GM12872 (cell line): ENCODE measurements at regions not wholly inside any gene's neighbourhood (a gene's known extent, or its start where the extent isn't known, plus 50 kb on each side); places are given as distances from the start of the nearest gene placed in this dataset.

Source experiments
- TF ChIP-seq, protein P1 (sequence below): IDR thresholded peaks from 3 replicates; pipeline ENCODE4 v1.5.1; 2011; ENCODE audit warnings: low read depth, mild to moderate bottlenecking, low read length, moderate library complexity; ENCODE audit not compliant: insufficient read depth

DNA sequence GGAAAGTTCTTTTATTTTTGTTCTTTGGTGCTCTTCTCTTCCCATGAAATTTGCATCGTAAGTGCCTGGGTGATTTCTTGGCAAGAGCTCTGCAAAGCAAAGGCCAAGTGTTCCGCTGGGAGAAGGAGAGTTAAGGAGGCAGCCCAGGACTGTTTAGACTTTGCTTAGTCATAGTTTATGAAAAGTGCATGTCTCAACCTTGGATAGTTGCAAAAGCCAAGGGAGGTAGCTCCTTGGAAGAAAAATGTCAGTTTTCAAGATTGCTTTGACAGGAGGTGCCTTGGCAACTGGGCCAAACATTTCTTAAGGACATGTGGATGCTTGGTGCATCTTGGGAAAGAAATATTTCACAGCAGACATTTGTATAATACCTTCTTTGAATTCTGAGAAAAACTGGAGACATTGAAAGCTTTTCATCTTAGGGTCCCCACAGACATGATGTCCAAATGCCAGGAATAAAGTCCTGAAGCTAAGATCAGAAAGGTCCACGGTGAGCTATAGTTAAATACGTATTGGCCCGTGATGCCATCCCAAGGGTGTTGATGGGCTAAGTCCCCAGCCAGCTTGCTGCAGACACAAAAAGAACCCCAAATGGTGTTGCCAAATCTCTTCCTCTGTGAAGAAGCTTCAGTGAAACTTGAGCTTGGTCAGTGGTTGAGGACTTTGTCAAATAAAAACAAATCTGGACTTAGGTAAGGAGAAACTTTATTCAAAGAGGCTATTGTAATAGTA is 96.3 kb upstream of the THUMPD2 start:
- TF ChIP-seq, protein P1, sequence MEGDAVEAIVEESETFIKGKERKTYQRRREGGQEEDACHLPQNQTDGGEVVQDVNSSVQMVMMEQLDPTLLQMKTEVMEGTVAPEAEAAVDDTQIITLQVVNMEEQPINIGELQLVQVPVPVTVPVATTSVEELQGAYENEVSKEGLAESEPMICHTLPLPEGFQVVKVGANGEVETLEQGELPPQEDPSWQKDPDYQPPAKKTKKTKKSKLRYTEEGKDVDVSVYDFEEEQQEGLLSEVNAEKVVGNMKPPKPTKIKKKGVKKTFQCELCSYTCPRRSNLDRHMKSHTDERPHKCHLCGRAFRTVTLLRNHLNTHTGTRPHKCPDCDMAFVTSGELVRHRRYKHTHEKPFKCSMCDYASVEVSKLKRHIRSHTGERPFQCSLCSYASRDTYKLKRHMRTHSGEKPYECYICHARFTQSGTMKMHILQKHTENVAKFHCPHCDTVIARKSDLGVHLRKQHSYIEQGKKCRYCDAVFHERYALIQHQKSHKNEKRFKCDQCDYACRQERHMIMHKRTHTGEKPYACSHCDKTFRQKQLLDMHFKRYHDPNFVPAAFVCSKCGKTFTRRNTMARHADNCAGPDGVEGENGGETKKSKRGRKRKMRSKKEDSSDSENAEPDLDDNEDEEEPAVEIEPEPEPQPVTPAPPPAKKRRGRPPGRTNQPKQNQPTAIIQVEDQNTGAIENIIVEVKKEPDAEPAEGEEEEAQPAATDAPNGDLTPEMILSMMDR: no peak

DNA sequence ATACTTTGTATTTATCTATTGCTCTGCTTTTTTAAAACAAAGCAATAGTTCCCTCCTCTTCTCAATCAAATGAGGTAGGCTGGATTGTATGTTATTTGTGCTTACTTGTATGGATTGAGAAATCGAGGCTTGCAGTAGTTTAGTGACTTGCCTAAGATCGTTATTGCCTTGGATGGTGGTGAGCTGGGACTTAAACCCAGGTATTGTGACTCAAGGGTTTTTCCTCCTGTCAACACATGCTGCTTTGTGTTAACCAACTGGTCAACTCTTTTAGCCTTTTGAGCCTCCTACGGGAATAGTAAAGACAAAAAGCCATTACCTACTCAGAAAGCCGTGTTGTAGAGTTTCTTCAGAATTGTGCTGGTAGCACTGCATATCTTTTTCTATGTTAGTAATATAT is 95.2 kb upstream of the THUMPD2 start:
- TF ChIP-seq, protein P1: no peak

DNA sequence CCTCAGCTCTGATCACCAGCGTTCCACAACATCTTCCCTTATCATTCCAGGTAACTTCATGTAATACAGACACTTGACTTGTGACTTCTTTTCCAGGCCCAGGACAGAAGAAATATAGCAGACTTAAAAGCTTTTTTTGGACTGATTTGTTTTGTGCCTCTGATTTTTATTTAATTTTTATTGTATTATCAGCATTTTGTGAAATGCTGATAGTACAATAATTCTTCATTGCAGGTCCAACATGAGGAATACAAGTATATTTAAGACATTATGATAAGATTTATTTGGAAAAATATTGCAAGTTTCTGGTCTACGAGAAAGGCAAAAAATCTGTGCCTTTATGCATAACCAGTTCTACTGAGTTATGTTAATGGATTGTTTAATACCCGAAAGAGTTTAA is 94.5 kb upstream of the THUMPD2 start:
- TF ChIP-seq, protein P1: no peak

DNA sequence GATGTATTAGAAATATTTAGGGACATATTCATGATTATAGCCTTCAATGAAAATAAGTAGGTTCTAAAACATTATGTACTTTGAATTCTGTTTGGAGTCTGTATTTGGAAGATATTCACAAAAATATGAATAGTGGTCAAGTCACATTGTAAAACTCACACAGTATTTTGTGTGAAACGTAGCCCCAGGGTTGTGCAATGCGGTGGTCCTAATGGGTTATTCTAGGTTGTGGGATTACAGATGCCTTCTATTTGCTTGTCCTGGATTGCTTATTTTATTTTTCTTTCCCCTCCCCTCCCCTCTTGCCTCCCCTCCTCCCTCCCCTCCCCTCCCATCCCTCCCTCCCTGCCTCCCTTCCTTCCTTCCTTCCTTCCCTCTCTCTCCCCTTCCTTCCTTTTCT is 93.7 kb upstream of the THUMPD2 start:
- TF ChIP-seq, protein P1: no peak

DNA sequence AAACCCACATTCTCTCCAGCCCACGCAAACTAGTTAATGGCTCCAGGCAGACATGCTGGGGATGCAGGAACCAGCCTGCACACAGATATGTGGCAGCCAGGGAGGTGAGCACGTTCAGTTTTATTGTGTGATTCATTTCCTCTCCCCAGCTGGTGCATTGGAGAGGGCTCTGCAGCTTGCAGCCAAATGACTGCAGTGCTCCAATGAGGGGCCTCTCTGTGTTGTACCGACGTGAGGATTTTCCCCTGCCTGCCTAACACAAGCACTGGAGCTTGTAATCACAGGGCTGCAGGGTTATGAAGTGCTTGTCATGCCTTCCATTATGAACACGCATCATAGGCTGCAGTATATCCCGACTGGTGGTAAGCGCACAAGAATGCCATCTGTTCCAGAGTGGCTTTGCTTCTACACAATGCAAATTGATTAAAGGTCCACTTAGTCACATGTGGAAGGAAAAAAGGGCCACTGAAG is 92.3 kb upstream of the THUMPD2 start:
- TF ChIP-seq, protein P1: no peak

DNA sequence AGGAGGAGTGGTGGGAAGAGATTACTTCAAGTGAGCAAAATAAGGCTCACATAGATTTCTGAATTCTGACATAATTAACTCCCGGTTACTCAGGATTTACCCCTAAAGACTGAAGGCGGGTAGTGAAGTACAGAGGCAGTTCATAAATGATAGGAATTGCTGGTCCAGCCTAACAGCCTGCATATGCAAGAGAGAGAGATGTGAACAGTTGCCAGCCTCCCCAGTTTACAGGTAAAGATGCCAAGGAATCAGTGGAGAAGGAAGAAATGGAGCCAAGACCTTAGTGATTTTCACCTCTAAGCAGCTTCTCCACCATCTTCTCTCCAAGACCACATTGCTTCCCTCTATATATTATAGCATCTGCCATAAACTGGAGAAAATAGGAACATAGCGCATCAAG is 91.8 kb upstream of the THUMPD2 start:
- TF ChIP-seq, protein P1: no peak

DNA sequence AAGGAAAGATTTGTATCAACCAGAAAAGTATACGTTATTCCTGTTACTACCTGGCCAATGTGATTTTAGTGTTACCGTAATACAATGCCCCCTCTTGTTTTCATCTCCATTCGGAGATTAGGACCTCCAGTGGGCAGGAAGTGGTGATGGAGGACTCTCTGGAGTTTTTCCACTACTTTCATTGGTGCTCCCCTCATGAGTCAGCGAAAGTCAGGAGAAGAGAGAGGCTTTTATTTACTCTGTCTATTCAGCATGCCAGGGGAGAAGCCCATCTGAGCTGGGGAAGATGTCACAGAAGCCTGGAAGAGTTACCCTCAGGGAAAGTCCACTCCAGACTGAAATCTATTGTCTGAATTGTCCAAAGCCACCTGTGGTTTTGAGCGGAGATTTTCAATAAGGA is 88.2 kb upstream of the THUMPD2 start:
- TF ChIP-seq, protein P1: no peak

DNA sequence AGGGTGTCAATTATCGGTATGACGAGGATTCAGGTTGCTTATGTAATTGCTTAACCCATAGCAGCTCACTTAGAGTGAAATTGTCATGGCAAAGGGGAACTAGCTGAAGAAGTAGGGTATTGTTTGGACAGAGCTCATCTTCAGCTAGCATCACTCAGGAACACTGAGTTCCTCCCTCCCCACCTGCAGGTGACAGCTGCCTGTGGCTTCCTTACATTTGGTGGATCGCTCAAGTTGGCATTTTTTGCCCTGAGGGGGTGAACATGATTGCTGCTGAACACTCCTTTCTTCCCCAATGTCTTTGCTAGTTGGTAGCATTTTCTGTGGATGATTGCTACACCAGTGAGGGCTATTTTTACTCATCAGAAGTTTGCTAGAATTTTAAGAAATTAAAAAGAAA is 86.7 kb upstream of the THUMPD2 start:
- TF ChIP-seq, protein P1: no peak
